GM18505 (cell line): ENCODE measurements at regions not wholly inside any gene's neighbourhood (a gene's known extent, or its start where the extent isn't known, plus 50 kb on each side); places are given as distances from the start of the nearest gene placed in this dataset.
"Not testable (repeated sequence)": the region's sequence is repeated elsewhere in the genome, so short reads cannot be mapped to it uniquely, and the experiment has no call there.

Source experiments
- ATAC-seq: cut with Tn5 transposase; IDR thresholded peaks from one replicate; pipeline ENCODE4 v1.9.1; 2021; ENCODE audit not compliant: unreplicated experiment
- POLR2A ChIP-seq: IDR thresholded peaks from 4 replicates; pipeline ENCODE4 v1.6.1; 2011; ENCODE audit warnings: borderline replicate concordance; ENCODE audit not compliant: insufficient read depth, insufficient read length; ENCODE audit errors: extremely low read depth

- no peak for ATAC-seq
- no peak for TF ChIP-seq POLR2A
Measured at GRCh38 chrX:46255046-46255445, 290.2 kb downstream of the ZNF674 start.

DNA sequence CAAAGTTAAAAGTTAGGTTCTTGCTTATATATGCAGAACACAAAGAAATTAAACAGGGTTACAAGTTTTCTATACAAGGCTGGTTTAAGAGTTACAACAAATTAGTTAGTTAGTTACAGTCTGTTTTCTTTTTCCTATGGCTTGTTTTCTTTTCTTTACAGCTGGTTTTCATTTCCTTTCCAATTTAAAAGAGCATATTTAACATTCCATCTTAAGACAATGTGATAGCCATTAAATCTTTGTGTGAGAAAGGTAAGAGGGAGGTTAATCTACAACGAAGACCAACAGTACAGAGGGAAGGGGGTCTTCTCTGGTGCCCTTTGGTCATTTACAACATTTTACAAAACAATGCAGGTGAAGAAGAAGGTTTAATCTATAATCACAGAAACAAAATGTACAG lies 290.6 kb downstream of the ZNF674 start:
- no peak for TF ChIP-seq POLR2A
- no peak for ATAC-seq

DNA sequence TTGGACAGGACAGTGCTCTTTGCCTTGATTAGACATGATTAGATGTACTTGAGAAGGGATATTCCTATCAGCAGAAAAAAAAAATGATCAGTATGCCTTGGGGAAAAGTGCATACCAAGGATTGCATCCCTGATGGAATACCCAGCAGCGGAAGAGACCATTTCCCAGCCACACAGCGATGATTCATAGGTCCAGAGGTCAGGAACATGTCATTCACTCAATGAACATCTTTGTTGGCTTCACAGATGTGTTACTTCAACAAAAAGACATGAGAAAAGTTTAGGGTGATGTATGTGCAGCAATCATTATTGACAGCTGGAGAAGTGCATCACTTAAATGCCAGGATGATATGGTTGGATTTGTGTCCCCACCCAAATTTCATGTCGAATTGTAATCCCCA lies 293.5 kb downstream of the ZNF674 start:
- TF ChIP-seq POLR2A = no peak
- no peak for ATAC-seq

- ATAC-seq = no peak
- no peak for TF ChIP-seq POLR2A
Measured at GRCh38 chrX:46250151-46250550, 295.1 kb downstream of the ZNF674 start.

GRCh38 chrX:46247456-46247855 lies 297.8 kb downstream of the ZNF674 start:
- ATAC-seq = no peak
- no peak for TF ChIP-seq POLR2A

DNA sequence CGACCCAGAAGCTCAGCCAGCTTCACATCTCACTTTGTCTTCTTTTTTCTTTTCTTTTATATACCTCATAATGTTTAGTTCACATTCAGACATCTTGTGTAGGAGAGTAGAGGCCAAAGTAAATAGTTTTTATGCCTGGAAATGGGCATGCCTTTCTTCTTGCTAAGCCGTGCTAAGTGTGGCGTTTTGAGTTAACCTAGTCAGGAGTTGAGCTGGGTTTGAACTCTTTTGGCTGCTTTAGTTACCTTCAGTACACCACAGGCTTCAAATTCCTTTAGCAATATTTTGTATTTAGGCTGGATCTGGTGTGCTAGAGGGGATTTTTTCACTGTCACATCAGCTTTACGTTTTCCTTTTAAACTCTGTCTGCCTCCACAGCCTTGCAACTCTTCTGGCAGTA lies 300.8 kb downstream of the ZNF674 start:
- no peak for TF ChIP-seq POLR2A
- no peak for ATAC-seq

DNA sequence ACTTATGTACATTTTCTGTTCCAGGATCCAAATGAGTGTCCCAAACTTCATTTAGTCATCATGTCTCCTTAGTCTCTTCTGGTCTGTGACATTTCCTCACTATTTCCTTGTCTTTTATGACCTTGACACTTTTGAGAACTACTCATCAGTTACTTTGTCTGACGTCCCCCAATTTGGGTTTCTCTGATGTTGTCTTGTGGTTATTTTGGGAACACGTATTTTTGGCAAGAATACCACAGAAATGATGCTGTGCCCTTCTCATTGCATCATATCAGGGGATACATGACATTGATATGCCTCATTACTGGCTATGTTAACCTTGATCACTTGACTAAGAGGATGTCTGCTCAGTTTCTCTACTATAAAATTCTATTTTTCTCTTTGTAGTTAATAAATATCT lies 308.8 kb downstream of the ZNF674 start:
- TF ChIP-seq POLR2A = no peak
- no peak for ATAC-seq

- no peak for TF ChIP-seq POLR2A
- ATAC-seq = no peak
Measured at GRCh38 chrX:46235778-46236177, 309.4 kb downstream of the ZNF674 start.

DNA sequence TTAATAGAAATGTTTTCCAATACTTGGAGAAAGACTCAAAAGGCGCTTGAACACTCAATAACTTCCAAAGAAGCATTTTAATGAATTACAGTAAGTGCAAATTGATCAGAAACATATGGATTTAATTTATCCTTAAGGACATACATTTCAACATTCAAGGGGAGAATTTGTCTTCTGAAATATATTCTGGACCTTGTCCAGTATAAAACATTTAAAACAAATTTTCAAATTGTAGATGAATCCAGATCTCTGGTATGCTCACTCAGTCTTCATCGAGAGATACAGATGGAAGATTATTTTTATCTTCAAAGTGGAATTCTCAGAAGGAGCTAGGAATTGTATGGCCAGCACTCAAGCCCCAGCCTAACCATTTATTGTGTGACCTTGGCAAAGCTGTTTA lies 310.4 kb downstream of the ZNF674 start:
- TF ChIP-seq POLR2A = no peak
- ATAC-seq = no peak

- no peak for ATAC-seq
Measured at GRCh38 chrX:46228389-46228788, 316.8 kb downstream of the ZNF674 start.

GRCh38 chrX:46226422-46226821 lies 318.8 kb downstream of the ZNF674 start:
- no peak for ATAC-seq
- TF ChIP-seq POLR2A = no peak

More at GRCh38 chrX:46228389-46228788, 316.8 kb downstream of the ZNF674 start:
- TF ChIP-seq POLR2A = no peak

- ATAC-seq = not testable (repeated sequence)
Measured at GRCh38 chrX:46223499-46223898, 321.7 kb downstream of the ZNF674 start.

GRCh38 chrX:46220822-46221221 lies 324.4 kb downstream of the ZNF674 start:
- no peak for TF ChIP-seq POLR2A

DNA sequence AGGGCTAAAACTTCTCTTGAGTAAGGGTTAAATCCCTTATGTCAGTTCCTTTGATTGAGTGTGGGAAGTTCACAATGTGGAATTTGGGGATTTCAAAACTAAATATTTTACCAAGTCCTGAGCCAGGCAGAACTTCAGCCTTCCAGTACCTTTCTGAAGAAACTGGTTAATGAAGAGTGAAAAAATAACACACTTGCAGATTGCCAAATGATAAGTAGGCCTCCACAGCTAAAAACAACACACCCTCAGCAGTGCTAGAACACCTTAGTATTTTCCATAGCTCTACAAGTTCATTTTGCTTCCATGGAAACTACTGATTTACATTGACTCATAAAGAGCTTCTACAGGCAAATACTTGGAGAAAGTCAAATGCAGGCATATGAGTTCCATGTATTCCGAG lies 326.8 kb downstream of the ZNF674 start:
- no peak for TF ChIP-seq POLR2A
- ATAC-seq = no peak

More at GRCh38 chrX:46220822-46221221, 324.4 kb downstream of the ZNF674 start:
- ATAC-seq = no peak

GRCh38 chrX:46216406-46216805 lies 328.8 kb downstream of the ZNF674 start:
- no peak for ATAC-seq
- no peak for TF ChIP-seq POLR2A

DNA sequence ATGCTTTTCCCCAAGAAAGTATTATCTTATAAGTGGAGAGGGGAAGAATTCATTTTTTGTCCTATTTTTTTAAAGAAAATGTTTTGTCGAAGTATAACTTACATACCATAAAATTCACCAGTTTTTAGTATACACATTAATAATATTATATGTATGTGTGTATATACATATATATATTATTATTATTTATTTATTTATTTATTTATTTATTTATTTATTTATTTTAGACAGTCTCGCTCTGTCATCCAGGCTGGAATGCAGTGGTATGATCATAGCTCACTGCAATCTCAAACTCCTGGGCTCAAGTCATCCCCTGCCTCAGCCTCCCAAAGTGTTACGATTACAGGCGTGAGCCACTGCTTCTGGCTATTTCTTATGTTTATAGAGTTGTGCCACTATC lies 334.1 kb downstream of the ZNF674 start:
- no peak for TF ChIP-seq POLR2A
- no peak for ATAC-seq

GRCh38 chrX:46209768-46210167 lies 335.5 kb downstream of the ZNF674 start:
- ATAC-seq = no peak
- no peak for TF ChIP-seq POLR2A

- no peak for TF ChIP-seq POLR2A
- ATAC-seq = no peak
Measured at GRCh38 chrX:46209037-46209436, 336.2 kb downstream of the ZNF674 start.
